ENCODE measurements at regions not wholly inside any gene's neighbourhood (a gene's known extent, or its start where the extent isn't known, plus 50 kb on each side); places are given as distances from the start of the nearest gene placed in this dataset.
"Not testable (repeated sequence)": the region's sequence is repeated elsewhere in the genome, so short reads cannot be mapped to it uniquely, and the experiment has no call there.

GRCh38 chr3:144818973-144819372, 847.4 kb downstream of the DIPK2A start:
- no peaks in the 10 kb centered on the region for H3K27me3 ChIP-seq (ENCODE audit: insufficient read depth)
- no peak for DNase-seq (ENCODE audit: low spot score)
- H4K20me1 ChIP-seq (replicated peaks; ENCODE audit: insufficient read depth), result no peaks in the 10 kb centered on the region
- no peak for ATAC-seq
- H2AFZ ChIP-seq, result no peak overlapping the region
- H3K9me3 Mint-ChIP-seq, result no peaks in the 10 kb centered on the region
- H3K4me3 ChIP-seq, result no peak overlapping the region
- no peaks in the 10 kb centered on the region for H3K36me3 Mint-ChIP-seq (ENCODE audit: low read depth)
- no peaks in the 10 kb centered on the region for H3K27me3 Mint-ChIP-seq (ENCODE audit: insufficient read depth, low read depth, poor library complexity)
- no peaks in the 10 kb centered on the region for H3K36me3 ChIP-seq (ENCODE audit: insufficient read depth)
- no peak overlapping the region for H3K27ac ChIP-seq (ENCODE audit: low read depth)
- H3K27ac Mint-ChIP-seq, result no peak overlapping the region
- peaks cover 4% of the 10 kb centered on the region; the same call in 1 of the 2 replicates for H3K4me1 ChIP-seq (ENCODE audit: insufficient read depth)
- 0 out of 2 replicates have a peak, but pooled peaks cover 4% of the 10 kb centered on the region for H3K9me2 ChIP-seq (ENCODE audit: insufficient read depth)
- TF ChIP-seq POLR2AphosphoS5 (IDR thresholded peaks at IDR 0.05; ENCODE audit: low read depth) (no peak), EZH2 (IDR thresholded peaks at IDR 0.05; ENCODE audit: low read depth, unreplicated experiment) (no peak), CREB1 (CRISPR knock-in tag; IDR thresholded peaks at IDR 0.05; ENCODE audit: low read depth) (no peak), REST (IDR thresholded peaks at IDR 0.05; ENCODE audit: unreplicated experiment) (no peak)
- no peaks in the 10 kb centered on the region for H3K79me2 ChIP-seq (replicated peaks; ENCODE audit: insufficient read depth)
- H3K4me1 Mint-ChIP-seq, result peaks cover 11% of the 10 kb centered on the region
- H3K4me2 ChIP-seq, result no peak overlapping the region
- H3F3A ChIP-seq (replicated peaks; ENCODE audit: low read depth), result no peaks in the 10 kb centered on the region
- H3K4me3 Mint-ChIP-seq, result no peak overlapping the region

GRCh38 chr3:144820232-144820631, 848.6 kb downstream of the DIPK2A start:
- H3K4me3 Mint-ChIP-seq; H3K27me3 Mint-ChIP-seq (ENCODE audit: insufficient read depth, low read depth, poor library complexity); H3K9me3 Mint-ChIP-seq; H3K27me3 ChIP-seq (ENCODE audit: insufficient read depth); H3K27ac ChIP-seq (ENCODE audit: low read depth); H3K4me3 ChIP-seq; H3K9me2 ChIP-seq (ENCODE audit: insufficient read depth); H3K36me3 Mint-ChIP-seq (ENCODE audit: low read depth); H3K36me3 ChIP-seq (ENCODE audit: insufficient read depth); H3K4me1 ChIP-seq (ENCODE audit: insufficient read depth); H3F3A ChIP-seq (replicated peaks; ENCODE audit: low read depth); DNase-seq (ENCODE audit: low spot score); H3K79me2 ChIP-seq (replicated peaks; ENCODE audit: insufficient read depth); H4K20me1 ChIP-seq (replicated peaks; ENCODE audit: insufficient read depth); H3K4me2 ChIP-seq; H2AFZ ChIP-seq; H3K27ac Mint-ChIP-seq: not testable (repeated sequence)
- ATAC-seq, result peak; percentile 71
- H3K4me1 Mint-ChIP-seq, result peaks cover 11% of the 10 kb centered on the region

GRCh38 chr3:144820726-144821125, 849.1 kb downstream of the DIPK2A start:
- H3F3A ChIP-seq (replicated peaks; ENCODE audit: low read depth), result no peaks in the 10 kb centered on the region

More at GRCh38 chr3:144820726-144821125, 849.1 kb downstream of the DIPK2A start:
- DNase-seq (ENCODE audit: low spot score) (no peak), ATAC-seq (no peak)
- no peak overlapping the region for H3K4me3 ChIP-seq
- Mint-ChIP-seq H3K36me3 (ENCODE audit: low read depth) (no peaks in the 10 kb centered on the region), H3K27me3 (ENCODE audit: insufficient read depth, low read depth, poor library complexity) (no peaks in the 10 kb centered on the region), H3K9me3 (no peaks in the 10 kb centered on the region), H3K4me1 (peaks cover 11% of the 10 kb centered on the region), H3K27ac (no peak overlapping the region), H3K4me3 (no peak overlapping the region)
- no peak overlapping the region for H3K4me2 ChIP-seq
- no peaks in the 10 kb centered on the region for H3K79me2 ChIP-seq (replicated peaks; ENCODE audit: insufficient read depth)
- H4K20me1 ChIP-seq (replicated peaks; ENCODE audit: insufficient read depth), result no peaks in the 10 kb centered on the region
- no peak overlapping the region for H3K27ac ChIP-seq (ENCODE audit: low read depth)
- peaks cover 4% of the 10 kb centered on the region; the same call in 1 of the 2 replicates for H3K4me1 ChIP-seq (ENCODE audit: insufficient read depth)
- H3K36me3 ChIP-seq (ENCODE audit: insufficient read depth), result no peaks in the 10 kb centered on the region
- H3K27me3 ChIP-seq (ENCODE audit: insufficient read depth), result no peaks in the 10 kb centered on the region
- no peak for TF ChIP-seq CTCF (conservative IDR thresholded peaks at IDR 0.05; ENCODE audit: low read depth in 2 of 2)
- TF ChIP-seq EZH2 (IDR thresholded peaks at IDR 0.05; ENCODE audit: low read depth, unreplicated experiment), result no peak
- TF ChIP-seq EZH2phosphoT487 (IDR thresholded peaks at IDR 0.05; ENCODE audit: unreplicated experiment), result no peak
- TF ChIP-seq CREB1 (CRISPR knock-in tag; IDR thresholded peaks at IDR 0.05; ENCODE audit: low read depth), result no peak
- no peak for TF ChIP-seq ZNF114 (CRISPR knock-in tag; IDR thresholded peaks at IDR 0.05)
- TF ChIP-seq JUNB (IDR thresholded peaks at IDR 0.05; ENCODE audit: unreplicated experiment), result no peak
- TF ChIP-seq ETS1 (IDR thresholded peaks at IDR 0.05), result no peak
- H3K9me2 ChIP-seq (ENCODE audit: insufficient read depth), result 0 out of 2 replicates have a peak, but pooled peaks cover 4% of the 10 kb centered on the region
- no peak overlapping the region for H2AFZ ChIP-seq
